Keratinocyte (primary cell): ENCODE measurements at regions not wholly inside any gene's neighbourhood (a gene's known extent, or its start where the extent isn't known, plus 50 kb on each side); places are given as distances from the start of the nearest gene placed in this dataset.

Experiments used
- DNase-seq: peaks from one replicate; pipeline ENCODE4 v3.0.0-alpha.2; 2011; ENCODE audit warnings: low read depth, missing footprints, low spot score
- FAIRE-seq: peaks from 2 replicates; lab custom pipeline; 2011; peaks lifted over from hg19 to GRCh38; lab: Jason Lieb, UNC
- H2AFZ ChIP-seq: 2 replicates; pipeline ENCODE4 v1.6.0; 2012; ENCODE audit warnings: low read length, control low read depth, inconsistent platforms; ENCODE audit not compliant: control insufficient read depth
- H3K27ac ChIP-seq: 2 replicates; pipeline ENCODE4 v1.5.1; 2011; ENCODE audit warnings: low read length; ENCODE audit not compliant: control insufficient read depth, insufficient read depth
- H3K27me3 ChIP-seq: 3 replicates; pipeline ENCODE4 v1.6.0; 2011; ENCODE audit warnings: low read length; ENCODE audit not compliant: control insufficient read depth, insufficient read depth; ENCODE audit errors: extremely low read depth
- H3K36me3 ChIP-seq, 2 experiments: 2 replicates in 1 of 2; 3 replicates in 1 of 2; pipeline ENCODE4 v1.5.1; 2011; ENCODE audit warnings: low read length in 2 of 2, mild to moderate bottlenecking in 1 of 2; ENCODE audit not compliant: control insufficient read depth in 2 of 2, insufficient read depth in 2 of 2; ENCODE audit errors: extremely low read depth in 1 of 2
- H3K4me1 ChIP-seq: 3 replicates; pipeline ENCODE4 v1.5.1; 2011; ENCODE audit warnings: low read length; ENCODE audit not compliant: control insufficient read depth, insufficient read depth; ENCODE audit errors: extremely low read depth
- H3K4me2 ChIP-seq: 3 replicates; pipeline ENCODE4 v1.6.0; 2011; ENCODE audit warnings: low read depth, low read length; ENCODE audit not compliant: control insufficient read depth, insufficient read depth; ENCODE audit errors: extremely low read depth
- H3K4me3 ChIP-seq, 3 experiments: fragments of 200-600 bp in 1 of 3; sonication (generic) in 1 of 3; 2 replicates in 2 of 3; 3 replicates in 1 of 3; pipeline ENCODE4 v1.5.1; 2011 to 2016; ENCODE audit warnings: low read length in 3 of 3, mild to moderate bottlenecking in 3 of 3, control low read depth in 2 of 3, inconsistent platforms in 1 of 3, low read depth in 1 of 3, mixed read lengths in 1 of 3, mixed run types in 1 of 3, moderate library complexity in 1 of 3; ENCODE audit not compliant: control insufficient read depth in 2 of 3, insufficient read depth in 2 of 3; ENCODE audit errors: extremely low read depth in 1 of 3
- H3K79me2 ChIP-seq: 2 replicates; pipeline ENCODE4 v1.6.0; 2012; ENCODE audit warnings: low read length; ENCODE audit not compliant: control insufficient read depth, insufficient read depth
- H3K9ac ChIP-seq: 3 replicates; pipeline ENCODE4 v1.6.0; 2011; ENCODE audit warnings: low read length; ENCODE audit not compliant: control insufficient read depth, insufficient read depth; ENCODE audit errors: extremely low read depth
- H3K9me1 ChIP-seq: 3 replicates; pipeline ENCODE4 v1.6.0; 2011; ENCODE audit warnings: low read length; ENCODE audit not compliant: control insufficient read depth, insufficient read depth; ENCODE audit errors: extremely low read depth
- H3K9me3 ChIP-seq: 2 replicates; pipeline ENCODE4 v1.5.1; 2012; ENCODE audit warnings: low read depth, low read length; ENCODE audit not compliant: control insufficient read depth
- H4K20me1 ChIP-seq: 3 replicates; pipeline ENCODE4 v1.6.0; 2011; ENCODE audit warnings: low read length; ENCODE audit not compliant: control insufficient read depth, insufficient read depth; ENCODE audit errors: extremely low read depth
- EZH2 ChIP-seq: IDR thresholded peaks from one replicate; pipeline ENCODE4 v1.6.1; 2012; ENCODE audit warnings: inconsistent platforms, mild to moderate bottlenecking, low read length, moderate library complexity
- dilution Hi-C: fragments of 300-500 bp; cut with MboI; formaldehyde crosslinking; loops from one replicate; pipeline ENCODE4 v1.7.0; 2020; ENCODE audit warnings: low sequenced_read_pairs; ENCODE audit not compliant: extremely low pct_ligation_motif_present
- TF ChIP-seq, protein P1 (sequence below), 3 experiments: IDR thresholded peaks in 1 of 3; conservative IDR thresholded peaks in 1 of 3; optimal IDR thresholded peaks in 1 of 3; 2 replicates in 2 of 3; 3 replicates in 1 of 3; pipeline versions ENCODE3 to v1.5.1; 2011; ENCODE audit warnings: low read length in 3 of 3, mild to moderate bottlenecking in 3 of 3, moderate library complexity in 2 of 3, control low read depth in 1 of 3, inconsistent platforms in 1 of 3; ENCODE audit not compliant: insufficient read depth in 2 of 3; ENCODE audit errors: extremely low read depth in 1 of 3

DNA sequence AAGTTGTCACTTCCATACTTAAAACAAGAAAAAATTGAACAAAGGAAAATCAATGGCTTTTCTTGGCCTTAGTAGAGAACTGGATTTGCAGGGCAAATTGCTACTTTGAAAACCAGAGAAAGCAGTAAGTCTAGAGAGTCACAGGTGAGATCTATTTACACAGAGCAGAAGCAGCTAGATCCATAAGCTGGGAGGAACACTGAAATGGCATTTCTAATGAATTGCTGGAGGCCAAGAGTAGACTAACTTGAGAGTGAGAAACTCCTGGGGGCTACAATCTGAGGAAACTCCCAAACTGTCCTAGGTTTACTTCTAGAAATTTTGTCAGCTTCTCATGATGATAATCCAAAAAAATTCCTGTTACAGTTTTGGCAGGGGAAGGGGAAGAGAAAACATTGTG is 133.3 kb downstream of the SPCS3 start:
- no peak for FAIRE-seq
- dilution Hi-C loops = no loop called here

DNA sequence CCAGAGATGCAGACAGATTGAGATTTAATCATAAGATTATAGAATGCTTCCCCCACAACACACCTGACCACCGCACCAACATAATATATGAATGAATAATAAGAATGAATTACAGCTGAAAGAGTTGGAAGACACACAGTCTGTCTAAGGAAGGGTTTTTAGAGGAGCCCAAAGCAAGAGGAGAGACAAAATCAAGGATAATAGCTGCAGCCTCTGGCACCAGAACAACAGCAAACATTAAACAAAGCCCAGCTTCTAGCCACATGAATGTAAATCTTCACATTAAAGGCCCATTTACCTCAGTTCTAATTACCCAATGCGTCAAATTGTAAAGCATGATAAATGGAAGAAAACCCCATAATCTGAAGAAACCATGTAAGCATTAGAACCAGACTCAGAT is 133.9 kb downstream of the SPCS3 start:
- H3K79me2 ChIP-seq = no peaks in the 10 kb centered on the region
- no peak overlapping the region for H3K9ac ChIP-seq
- no peaks in the 10 kb centered on the region for H3K9me1 ChIP-seq
- TF ChIP-seq EZH2 = no peak
- TF ChIP-seq, protein P1, sequence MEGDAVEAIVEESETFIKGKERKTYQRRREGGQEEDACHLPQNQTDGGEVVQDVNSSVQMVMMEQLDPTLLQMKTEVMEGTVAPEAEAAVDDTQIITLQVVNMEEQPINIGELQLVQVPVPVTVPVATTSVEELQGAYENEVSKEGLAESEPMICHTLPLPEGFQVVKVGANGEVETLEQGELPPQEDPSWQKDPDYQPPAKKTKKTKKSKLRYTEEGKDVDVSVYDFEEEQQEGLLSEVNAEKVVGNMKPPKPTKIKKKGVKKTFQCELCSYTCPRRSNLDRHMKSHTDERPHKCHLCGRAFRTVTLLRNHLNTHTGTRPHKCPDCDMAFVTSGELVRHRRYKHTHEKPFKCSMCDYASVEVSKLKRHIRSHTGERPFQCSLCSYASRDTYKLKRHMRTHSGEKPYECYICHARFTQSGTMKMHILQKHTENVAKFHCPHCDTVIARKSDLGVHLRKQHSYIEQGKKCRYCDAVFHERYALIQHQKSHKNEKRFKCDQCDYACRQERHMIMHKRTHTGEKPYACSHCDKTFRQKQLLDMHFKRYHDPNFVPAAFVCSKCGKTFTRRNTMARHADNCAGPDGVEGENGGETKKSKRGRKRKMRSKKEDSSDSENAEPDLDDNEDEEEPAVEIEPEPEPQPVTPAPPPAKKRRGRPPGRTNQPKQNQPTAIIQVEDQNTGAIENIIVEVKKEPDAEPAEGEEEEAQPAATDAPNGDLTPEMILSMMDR (optimal IDR thresholded peaks at IDR 0.05 in 1 of 3, IDR thresholded peaks at IDR 0.05 in 1 of 3, conservative IDR thresholded peaks at IDR 0.05 in 1 of 3; ENCODE audit: extremely low read depth in 1 of 3, insufficient read depth in 2 of 3, low read length in 3 of 3) = no peak
- H3K27me3 ChIP-seq = no peaks in the 10 kb centered on the region
- H3K9me3 ChIP-seq = no peaks in the 10 kb centered on the region
- DNase-seq (no peak), FAIRE-seq (no peak)
- no peak overlapping the region for H2AFZ ChIP-seq
- no peaks in the 10 kb centered on the region for H4K20me1 ChIP-seq
- H3K4me1 ChIP-seq = no peaks in the 10 kb centered on the region
- no peak overlapping the region for H3K4me2 ChIP-seq
- no peak overlapping the region for H3K27ac ChIP-seq
- no peak overlapping the region for H3K4me3 ChIP-seq
- H3K36me3 ChIP-seq = no peaks in the 10 kb centered on the region
- dilution Hi-C loops = no loop called here

More for the DNA sequence above, 133.3 kb downstream of the SPCS3 start:
- no peak overlapping the region for H3K9ac ChIP-seq
- no peaks in the 10 kb centered on the region for H3K36me3 ChIP-seq
- H3K9me3 ChIP-seq = no peaks in the 10 kb centered on the region
- no peaks in the 10 kb centered on the region for H3K4me1 ChIP-seq
- DNase-seq = no peak
- TF ChIP-seq, protein P1 (optimal IDR thresholded peaks at IDR 0.05 in 1 of 3, IDR thresholded peaks at IDR 0.05 in 1 of 3, conservative IDR thresholded peaks at IDR 0.05 in 1 of 3; ENCODE audit: extremely low read depth in 1 of 3, insufficient read depth in 2 of 3, low read length in 3 of 3) = no peak
- TF ChIP-seq EZH2 = no peak
- no peaks in the 10 kb centered on the region for H4K20me1 ChIP-seq
- no peaks in the 10 kb centered on the region for H3K9me1 ChIP-seq
- no peak overlapping the region for H3K4me2 ChIP-seq
- no peak overlapping the region for H2AFZ ChIP-seq
- H3K79me2 ChIP-seq = no peaks in the 10 kb centered on the region
- no peak overlapping the region for H3K4me3 ChIP-seq
- H3K27me3 ChIP-seq = no peaks in the 10 kb centered on the region
- no peak overlapping the region for H3K27ac ChIP-seq
